Hepatocyte (in vitro differentiated cells): ENCODE measurements at regions not wholly inside any gene's neighbourhood (a gene's known extent, or its start where the extent isn't known, plus 50 kb on each side); places are given as distances from the start of the nearest gene placed in this dataset.

Experiments used
- DNase-seq: peaks from one replicate; pipeline ENCODE4 v3.0.0-alpha.2; 2016; ENCODE audit warnings: low spot score
- H2AFZ ChIP-seq: fragments of 200-600 bp; sonication (generic); 2 replicates; pipeline ENCODE4 v1.6.0; 2016; ENCODE audit warnings: antibody characterized with exemption, mild to moderate bottlenecking
- H3K27ac ChIP-seq: fragments of 200-600 bp; sonication (generic); 2 replicates; pipeline ENCODE4 v1.5.1; 2016; ENCODE audit warnings: mild to moderate bottlenecking
- H3K27me3 ChIP-seq: fragments of 200-600 bp; sonication (generic); 2 replicates; pipeline ENCODE4 v1.6.1; 2016
- H3K36me3 ChIP-seq: fragments of 200-600 bp; sonication (generic); replicated peaks from 2 replicates; pipeline ENCODE4 v1.5.1; 2016; ENCODE audit warnings: low read depth; ENCODE audit not compliant: insufficient read depth
- H3K4me1 ChIP-seq: fragments of 200-600 bp; sonication (generic); 2 replicates; pipeline ENCODE4 v1.5.1; 2016; ENCODE audit warnings: mild to moderate bottlenecking, moderate library complexity; ENCODE audit not compliant: insufficient read depth
- H3K4me2 ChIP-seq: fragments of 200-600 bp; sonication (generic); 2 replicates; pipeline ENCODE4 v1.6.0; 2016
- H3K4me3 ChIP-seq: fragments of 200-600 bp; sonication (generic); 2 replicates; pipeline ENCODE4 v1.5.1; 2016; ENCODE audit warnings: mild to moderate bottlenecking
- H3K79me2 ChIP-seq: fragments of 200-600 bp; sonication (generic); 2 replicates; pipeline ENCODE4 v1.6.0; 2017; ENCODE audit warnings: mild to moderate bottlenecking
- H3K9me2 ChIP-seq: fragments of 200-600 bp; sonication (generic); replicated peaks from 2 replicates; pipeline ENCODE4 v1.6.0; 2017; ENCODE audit warnings: mild to moderate bottlenecking; ENCODE audit not compliant: insufficient read depth
- H3K9me3 ChIP-seq: fragments of 200-600 bp; sonication (generic); 2 replicates; pipeline ENCODE4 v1.5.1; 2016; ENCODE audit warnings: low read depth, mild to moderate bottlenecking
- H4K20me1 ChIP-seq: fragments of 200-600 bp; sonication (generic); 2 replicates; pipeline ENCODE4 v1.6.0; 2016; ENCODE audit warnings: mild to moderate bottlenecking; ENCODE audit not compliant: insufficient read depth, poor library complexity, severe bottlenecking
- EZH2 ChIP-seq: fragments of 200-600 bp; sonication (generic); IDR thresholded peaks from 2 replicates; pipeline ENCODE4 v1.6.1; 2016; ENCODE audit warnings: antibody characterized with exemption, mild to moderate bottlenecking, borderline replicate concordance
- EZH2phosphoT487 ChIP-seq: fragments of 200-600 bp; sonication (generic); IDR thresholded peaks from one replicate; pipeline ENCODE4 v1.6.1; 2018; ENCODE audit warnings: antibody characterized with exemption, mild to moderate bottlenecking, low read depth, moderate library complexity; ENCODE audit not compliant: unreplicated experiment, severe bottlenecking
- WGBS: methylation state at CpG from one replicate; pipeline ENCODE4 v1.1.6; 2016; ENCODE audit warnings: low lambda C conversion rate; ENCODE audit errors: missing lambda C conversion rate; 5-methylcytosine and 5-hydroxymethylcytosine counted together
- TF ChIP-seq, protein P1 (sequence below): fragments of 200-600 bp; sonication (generic); IDR thresholded peaks from 2 replicates; pipeline ENCODE4 v1.5.1; 2016; ENCODE audit warnings: antibody characterized with exemption, mild to moderate bottlenecking; ENCODE audit not compliant: poor library complexity

DNA sequence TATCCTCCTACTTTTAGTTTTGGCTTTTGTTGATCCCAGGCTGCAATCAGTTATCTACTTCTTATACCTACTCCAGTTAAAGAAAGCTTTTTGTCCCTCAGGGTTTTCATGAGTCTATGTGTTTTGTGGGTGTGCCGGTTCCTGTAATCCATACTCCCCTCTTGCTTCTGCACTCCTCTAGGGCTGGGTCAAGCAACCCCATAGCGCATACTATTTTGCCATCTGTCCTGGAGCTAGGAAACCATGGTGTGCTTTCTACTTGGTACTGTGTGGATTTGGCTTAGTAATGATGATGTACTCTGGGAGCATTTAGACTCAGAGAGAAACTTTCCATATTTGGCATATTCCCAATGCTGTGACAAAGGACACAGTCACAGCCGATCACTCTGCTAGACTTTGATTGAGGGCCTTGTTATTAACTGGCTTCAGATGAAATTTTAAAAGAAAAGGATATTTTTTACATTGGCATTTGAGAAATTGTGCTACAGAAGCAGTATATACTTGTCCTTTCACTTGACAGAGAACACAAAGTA is 86.1 kb upstream of the GRXCR1 start:
- H2AFZ ChIP-seq: no peak overlapping the region
- no peaks in the 10 kb centered on the region for H3K9me3 ChIP-seq
- no peaks in the 10 kb centered on the region for H3K79me2 ChIP-seq
- H4K20me1 ChIP-seq: no peaks in the 10 kb centered on the region
- no peak overlapping the region for H3K4me2 ChIP-seq
- H3K9me2 ChIP-seq: no peaks in the 10 kb centered on the region
- no peaks in the 10 kb centered on the region for H3K36me3 ChIP-seq
- H3K4me3 ChIP-seq: no peak overlapping the region
- 94% methylated on average over 3 of the region's 3 CpGs for WGBS
- no peaks in the 10 kb centered on the region for H3K4me1 ChIP-seq
- no peaks in the 10 kb centered on the region for H3K27me3 ChIP-seq
- no peak for TF ChIP-seq EZH2
- TF ChIP-seq EZH2phosphoT487: no peak
- TF ChIP-seq, protein P1, sequence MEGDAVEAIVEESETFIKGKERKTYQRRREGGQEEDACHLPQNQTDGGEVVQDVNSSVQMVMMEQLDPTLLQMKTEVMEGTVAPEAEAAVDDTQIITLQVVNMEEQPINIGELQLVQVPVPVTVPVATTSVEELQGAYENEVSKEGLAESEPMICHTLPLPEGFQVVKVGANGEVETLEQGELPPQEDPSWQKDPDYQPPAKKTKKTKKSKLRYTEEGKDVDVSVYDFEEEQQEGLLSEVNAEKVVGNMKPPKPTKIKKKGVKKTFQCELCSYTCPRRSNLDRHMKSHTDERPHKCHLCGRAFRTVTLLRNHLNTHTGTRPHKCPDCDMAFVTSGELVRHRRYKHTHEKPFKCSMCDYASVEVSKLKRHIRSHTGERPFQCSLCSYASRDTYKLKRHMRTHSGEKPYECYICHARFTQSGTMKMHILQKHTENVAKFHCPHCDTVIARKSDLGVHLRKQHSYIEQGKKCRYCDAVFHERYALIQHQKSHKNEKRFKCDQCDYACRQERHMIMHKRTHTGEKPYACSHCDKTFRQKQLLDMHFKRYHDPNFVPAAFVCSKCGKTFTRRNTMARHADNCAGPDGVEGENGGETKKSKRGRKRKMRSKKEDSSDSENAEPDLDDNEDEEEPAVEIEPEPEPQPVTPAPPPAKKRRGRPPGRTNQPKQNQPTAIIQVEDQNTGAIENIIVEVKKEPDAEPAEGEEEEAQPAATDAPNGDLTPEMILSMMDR: no peak
- no peak for DNase-seq
- no peak overlapping the region for H3K27ac ChIP-seq

DNA sequence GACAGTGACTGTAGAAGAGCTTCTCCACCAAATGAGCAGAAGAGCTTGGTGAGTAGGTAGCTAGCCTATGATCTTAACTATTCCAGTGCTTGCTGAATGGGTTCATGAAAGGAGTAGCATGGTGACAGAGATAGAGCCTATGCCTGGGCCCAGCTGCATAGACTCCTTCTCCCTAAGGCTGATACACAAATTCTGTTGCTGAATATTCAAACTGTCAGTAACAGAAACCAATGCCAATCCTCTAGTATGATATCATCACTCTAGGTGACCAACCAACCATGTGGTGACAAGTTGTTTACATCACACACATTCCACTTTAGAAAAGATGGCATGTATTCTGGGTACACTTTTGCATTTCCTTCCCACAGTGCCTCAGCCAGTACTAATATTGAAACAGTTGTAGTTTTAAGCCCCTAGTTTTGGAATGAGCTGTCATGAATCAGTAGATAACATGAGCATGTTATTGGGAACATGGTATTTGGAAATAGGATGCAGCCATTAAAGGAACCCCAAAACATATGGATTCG is 103.4 kb upstream of the GRXCR1 start:
- H3K27ac ChIP-seq: no peak overlapping the region
- no peaks in the 10 kb centered on the region for H3K79me2 ChIP-seq
- H3K4me1 ChIP-seq: no peaks in the 10 kb centered on the region
- TF ChIP-seq, protein P1: no peak
- TF ChIP-seq EZH2phosphoT487 (no peak), EZH2 (no peak)
- H3K27me3 ChIP-seq: no peaks in the 10 kb centered on the region
- no peaks in the 10 kb centered on the region for H3K9me3 ChIP-seq
- WGBS: 87% methylated on average over 1 of the region's 1 CpG
- no peak overlapping the region for H3K4me2 ChIP-seq
- no peak overlapping the region for H2AFZ ChIP-seq
- H3K9me2 ChIP-seq: no peaks in the 10 kb centered on the region
- no peaks in the 10 kb centered on the region for H3K36me3 ChIP-seq
- H4K20me1 ChIP-seq: no peaks in the 10 kb centered on the region
- DNase-seq: no peak
- H3K4me3 ChIP-seq: no peak overlapping the region

DNA sequence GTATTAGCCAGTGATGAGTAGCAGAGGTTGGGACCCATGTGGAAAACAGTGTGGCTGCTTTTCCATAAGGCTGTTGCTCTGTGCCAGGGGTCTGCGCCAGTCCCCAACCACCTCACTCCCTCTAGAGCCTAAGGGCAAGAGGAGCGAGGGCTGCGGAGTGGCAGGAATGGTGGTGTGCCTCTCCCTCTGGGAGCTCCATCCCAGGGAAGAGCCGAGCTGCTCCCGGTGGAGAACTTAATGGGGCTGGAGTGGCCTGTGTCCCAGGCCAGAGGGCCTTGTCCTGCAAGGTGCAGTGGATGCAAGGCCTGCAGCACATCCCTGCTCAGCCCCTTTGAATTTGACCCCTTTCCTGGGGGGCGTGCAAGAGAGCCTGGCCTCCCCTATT is 105.4 kb upstream of the GRXCR1 start:
- Histone ChIP-seq H4K20me1 (no peaks in the 10 kb centered on the region), H2AFZ (no peak overlapping the region), H3K9me3 (no peaks in the 10 kb centered on the region), H3K9me2 (no peaks in the 10 kb centered on the region), H3K27me3 (no peaks in the 10 kb centered on the region), H3K36me3 (no peaks in the 10 kb centered on the region), H3K79me2 (no peaks in the 10 kb centered on the region), H3K4me2 (no peak overlapping the region), H3K4me3 (no peak overlapping the region), H3K4me1 (no peaks in the 10 kb centered on the region), H3K27ac (no peak overlapping the region)
- TF ChIP-seq EZH2: no peak
- no peak for TF ChIP-seq EZH2phosphoT487
- TF ChIP-seq, protein P1: no peak
- WGBS: 93% methylated on average over 6 of the region's 6 CpGs
- DNase-seq: no peak
